ENCODE measurements at regions not wholly inside any gene's neighbourhood (a gene's known extent, or its start where the extent isn't known, plus 50 kb on each side); places are given as distances from the start of the nearest gene placed in this dataset.

GRCh38 chr6:57974653-57975052 lies 657.2 kb downstream of the PRIM2 start:
- Histone ChIP-seq H4K8ac (ENCODE audit: extremely low read depth, insufficient read depth, low read length) (no peak overlapping the region), H3K9ac (replicated peaks in 1 of 4; ENCODE audit: extremely low read depth in 1 of 4, low read depth in 3 of 4, low read length in 3 of 4) (no peak overlapping the region), H4K20me1 (replicated peaks in 1 of 2; ENCODE audit: control insufficient read depth in 1 of 2, insufficient read depth in 2 of 2, low read length in 2 of 2) (no peaks in the 10 kb centered on the region), H3K23ac (ENCODE audit: insufficient read length) (no peak overlapping the region), H4K5ac (ENCODE audit: insufficient read length, low read depth, low read length) (no peak overlapping the region), H3K14ac (ENCODE audit: insufficient read length) (no peak overlapping the region), H3K27ac (ENCODE audit: low read depth, low read length) (no peak overlapping the region), H2AK5ac (ENCODE audit: low read depth, low read length) (no peak overlapping the region), H4K91ac (replicated peaks; ENCODE audit: insufficient read length, low read length) (no peak overlapping the region), H3K79me2 (ENCODE audit: control insufficient read depth in 1 of 2, insufficient read depth in 2 of 2, low read length in 2 of 2) (no peaks in the 10 kb centered on the region), H3K56ac (replicated peaks; ENCODE audit: insufficient read length, low read depth, low read length) (no peak overlapping the region), H3K4me2 (ENCODE audit: insufficient read depth in 1 of 2, low read depth in 2 of 2, low read length in 2 of 2) (no peak overlapping the region), H2BK5ac (ENCODE audit: low read depth, low read length) (no peak overlapping the region), H3K23me2 (ENCODE audit: low read depth, low read length) (no peaks in the 10 kb centered on the region), H2BK12ac (ENCODE audit: low read depth, low read length) (no peak overlapping the region), H3K4ac (replicated peaks; ENCODE audit: insufficient read length, low read depth, low read length) (no peak overlapping the region), H3K4me1 (replicated peaks in 1 of 4; ENCODE audit: control insufficient read depth in 3 of 4, insufficient read depth in 4 of 4, low read length in 3 of 4) (no peaks in the 10 kb centered on the region), H3K18ac (ENCODE audit: extremely low read depth, low read length) (no peak overlapping the region), H3K4me3 (ENCODE audit: extremely low read depth in 1 of 4, insufficient read depth in 2 of 4, low read depth in 3 of 4, low read length in 4 of 4) (no peak overlapping the region), H3K27me3 (replicated peaks in 1 of 4; ENCODE audit: control insufficient read depth in 3 of 4, extremely low read depth in 1 of 4, insufficient read depth in 3 of 4, low read length in 3 of 4) (no peaks in the 10 kb centered on the region), H3K9me3 (ENCODE audit: insufficient read depth in 2 of 2, low read depth in 1 of 2, low read length in 1 of 2) (peaks cover 10 to 12% of the 10 kb centered on the region in 2 experiments), H3K36me3 (ENCODE audit: control insufficient read depth in 2 of 4, insufficient read depth in 4 of 4, low read length in 3 of 4) (no peaks in the 10 kb centered on the region), H3K79me1 (ENCODE audit: low read depth, low read length) (no peaks in the 10 kb centered on the region), H2BK120ac (replicated peaks; ENCODE audit: low read depth, low read length) (no peak overlapping the region), H2BK20ac (ENCODE audit: low read length) (no peak overlapping the region), H2AFZ (ENCODE audit: low read length) (no peak overlapping the region), H2BK15ac (ENCODE audit: low read length) (no peak overlapping the region)
- ChIA-PET POLR2A (ENCODE audit: partially characterized antibody) (no interaction called here), CTCF (ENCODE audit: partially characterized antibody) (no interaction called here)
- 85% methylated on average over 7 of the region's 7 CpGs; no CpG with 5 or more reads in 1 of the 2 experiments for WGBS, 2 experiments (ENCODE audit: extremely low coverage in 1 of 2, insufficient coverage in 1 of 2, insufficient read length in 1 of 2, insufficient replicate concordance in 2 of 2, low coverage in 1 of 2, low lambda C conversion rate in 2 of 2, missing lambda C conversion rate in 1 of 2)
- FAIRE-seq (no peak), DNase-seq (ENCODE audit: low read depth in 1 of 2, low spot score in 2 of 2) (no peak)
- TF ChIP-seq E2F6 (IDR thresholded peaks at IDR 0.05) (no peak), PHF8 (conservative IDR thresholded peaks at IDR 0.05; ENCODE audit: low read depth, low read length) (no peak)
- TF ChIP-seq, protein P1, sequence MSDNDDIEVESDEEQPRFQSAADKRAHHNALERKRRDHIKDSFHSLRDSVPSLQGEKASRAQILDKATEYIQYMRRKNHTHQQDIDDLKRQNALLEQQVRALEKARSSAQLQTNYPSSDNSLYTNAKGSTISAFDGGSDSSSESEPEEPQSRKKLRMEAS (IDR thresholded peaks at IDR 0.05), result no peak
- TF ChIP-seq, protein P2, sequence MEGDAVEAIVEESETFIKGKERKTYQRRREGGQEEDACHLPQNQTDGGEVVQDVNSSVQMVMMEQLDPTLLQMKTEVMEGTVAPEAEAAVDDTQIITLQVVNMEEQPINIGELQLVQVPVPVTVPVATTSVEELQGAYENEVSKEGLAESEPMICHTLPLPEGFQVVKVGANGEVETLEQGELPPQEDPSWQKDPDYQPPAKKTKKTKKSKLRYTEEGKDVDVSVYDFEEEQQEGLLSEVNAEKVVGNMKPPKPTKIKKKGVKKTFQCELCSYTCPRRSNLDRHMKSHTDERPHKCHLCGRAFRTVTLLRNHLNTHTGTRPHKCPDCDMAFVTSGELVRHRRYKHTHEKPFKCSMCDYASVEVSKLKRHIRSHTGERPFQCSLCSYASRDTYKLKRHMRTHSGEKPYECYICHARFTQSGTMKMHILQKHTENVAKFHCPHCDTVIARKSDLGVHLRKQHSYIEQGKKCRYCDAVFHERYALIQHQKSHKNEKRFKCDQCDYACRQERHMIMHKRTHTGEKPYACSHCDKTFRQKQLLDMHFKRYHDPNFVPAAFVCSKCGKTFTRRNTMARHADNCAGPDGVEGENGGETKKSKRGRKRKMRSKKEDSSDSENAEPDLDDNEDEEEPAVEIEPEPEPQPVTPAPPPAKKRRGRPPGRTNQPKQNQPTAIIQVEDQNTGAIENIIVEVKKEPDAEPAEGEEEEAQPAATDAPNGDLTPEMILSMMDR (IDR thresholded peaks at IDR 0.05; ENCODE audit: control extremely low read depth in 1 of 3, insufficient read depth in 1 of 3, low read depth in 1 of 3, low read length in 3 of 3), result no peak
